ENCODE measurements at regions not wholly inside any gene's neighbourhood (a gene's known extent, or its start where the extent isn't known, plus 50 kb on each side); places are given as distances from the start of the nearest gene placed in this dataset.

GRCh38 chr3:86708893-86709292 is 282.1 kb downstream of the VGLL3 start:
- H3K79me2 ChIP-seq (ENCODE audit: insufficient read depth, low read depth): no peaks in the 10 kb centered on the region
- no peaks in the 10 kb centered on the region for H3K36me3 ChIP-seq (ENCODE audit: insufficient read depth)
- H3K27me3 ChIP-seq (ENCODE audit: insufficient read depth, low read depth): no peaks in the 10 kb centered on the region
- no peak overlapping the region for H3K27ac ChIP-seq
- H4K20me1 ChIP-seq (ENCODE audit: insufficient read depth): no peaks in the 10 kb centered on the region
- no peak for TF ChIP-seq CTCF (conservative IDR thresholded peaks at IDR 0.05; ENCODE audit: low read depth, low read length)
- no peak overlapping the region for H3K4me2 ChIP-seq
- H3K4me3 ChIP-seq (IDR thresholded peaks at IDR 0.05; ENCODE audit: insufficient read depth, low read depth, low read length): no peak overlapping the region
- no peak overlapping the region for H3K9ac ChIP-seq
- no peaks in the 10 kb centered on the region for H3K4me1 ChIP-seq (ENCODE audit: low read depth, poor library complexity, severe bottlenecking)
- no peak overlapping the region for H2AFZ ChIP-seq (ENCODE audit: low read depth)

GRCh38 chr3:86702381-86702958 is 288.5 kb downstream of the VGLL3 start:
- Histone ChIP-seq H2AFZ (ENCODE audit: low read depth) (no peak overlapping the region), H3K27ac (no peak overlapping the region), H3K27me3 (ENCODE audit: insufficient read depth, low read depth) (no peaks in the 10 kb centered on the region), H3K79me2 (ENCODE audit: insufficient read depth, low read depth) (no peaks in the 10 kb centered on the region), H3K4me1 (ENCODE audit: low read depth, poor library complexity, severe bottlenecking) (no peaks in the 10 kb centered on the region), H3K36me3 (ENCODE audit: insufficient read depth) (no peaks in the 10 kb centered on the region), H4K20me1 (ENCODE audit: insufficient read depth) (no peaks in the 10 kb centered on the region), H3K4me3 (IDR thresholded peaks at IDR 0.05; ENCODE audit: insufficient read depth, low read depth, low read length) (no peak overlapping the region), H3K4me2 (no peak overlapping the region), H3K9ac (no peak overlapping the region)
- peak; percentile 53 for TF ChIP-seq CTCF (conservative IDR thresholded peaks at IDR 0.05; ENCODE audit: low read depth, low read length)

- Histone ChIP-seq H3K36me3 (ENCODE audit: insufficient read depth) (no peaks in the 10 kb centered on the region), H4K20me1 (ENCODE audit: insufficient read depth) (no peaks in the 10 kb centered on the region), H3K79me2 (ENCODE audit: insufficient read depth, low read depth) (no peaks in the 10 kb centered on the region), H3K4me3 (IDR thresholded peaks at IDR 0.05; ENCODE audit: insufficient read depth, low read depth, low read length) (no peak overlapping the region), H3K27me3 (ENCODE audit: insufficient read depth, low read depth) (no peaks in the 10 kb centered on the region), H2AFZ (ENCODE audit: low read depth) (no peak overlapping the region), H3K4me2 (no peak overlapping the region), H3K4me1 (ENCODE audit: low read depth, poor library complexity, severe bottlenecking) (no peaks in the 10 kb centered on the region), H3K9ac (no peak overlapping the region), H3K27ac (no peak overlapping the region)
- no peak for TF ChIP-seq CTCF (conservative IDR thresholded peaks at IDR 0.05; ENCODE audit: low read depth, low read length)
Measured at GRCh38 chr3:86695752-86696151, 295.2 kb downstream of the VGLL3 start.

GRCh38 chr3:86673991-86674390 is 317.0 kb downstream of the VGLL3 start:
- Histone ChIP-seq H2AFZ (ENCODE audit: low read depth) (no peak overlapping the region), H3K79me2 (ENCODE audit: insufficient read depth, low read depth) (no peaks in the 10 kb centered on the region), H3K9ac (no peak overlapping the region), H3K4me1 (ENCODE audit: low read depth, poor library complexity, severe bottlenecking) (no peaks in the 10 kb centered on the region), H4K20me1 (ENCODE audit: insufficient read depth) (no peaks in the 10 kb centered on the region), H3K27ac (no peak overlapping the region), H3K36me3 (ENCODE audit: insufficient read depth) (no peaks in the 10 kb centered on the region), H3K4me2 (no peak overlapping the region), H3K27me3 (ENCODE audit: insufficient read depth, low read depth) (no peaks in the 10 kb centered on the region), H3K4me3 (IDR thresholded peaks at IDR 0.05; ENCODE audit: insufficient read depth, low read depth, low read length) (no peak overlapping the region)
- TF ChIP-seq CTCF (conservative IDR thresholded peaks at IDR 0.05; ENCODE audit: low read depth, low read length): no peak

All from KMS-11 (cell line).